ENCODE measurements at regions not wholly inside any gene's neighbourhood (a gene's known extent, or its start where the extent isn't known, plus 50 kb on each side); places are given as distances from the start of the nearest gene placed in this dataset.
A peak's percentile ranks its signal among the peaks of the same experiment; 100 is the strongest.

- Histone ChIP-seq H3K27me3 (ENCODE audit: control insufficient read depth, extremely low read depth, insufficient read depth, low read length) (no peaks in the 10 kb centered on the region), H3K4me2 (ENCODE audit: control insufficient read depth, extremely low read depth, insufficient read depth, low read depth, low read length) (peak overlapping the region; percentile 39), H4K20me1 (ENCODE audit: control insufficient read depth, extremely low read depth, insufficient read depth, low read length) (no peaks in the 10 kb centered on the region), H3K27ac (ENCODE audit: control insufficient read depth, insufficient read depth, low read length) (peak overlapping the region; percentile 1), H3K4me3 (ENCODE audit: control insufficient read depth in 2 of 3, extremely low read depth in 1 of 3, insufficient read depth in 2 of 3, low read depth in 1 of 3, low read length in 3 of 3) (no peak overlapping the region), H3K9ac (ENCODE audit: control insufficient read depth, extremely low read depth, insufficient read depth, low read length) (no peak overlapping the region), H3K4me1 (ENCODE audit: control insufficient read depth, extremely low read depth, insufficient read depth, low read length) (peaks cover 41% of the 10 kb centered on the region), H3K9me1 (ENCODE audit: control insufficient read depth, extremely low read depth, insufficient read depth, low read length) (no peaks in the 10 kb centered on the region), H3K36me3 (ENCODE audit: control insufficient read depth in 2 of 2, extremely low read depth in 1 of 2, insufficient read depth in 2 of 2, low read length in 2 of 2) (no peaks in the 10 kb centered on the region), H2AFZ (ENCODE audit: control insufficient read depth, low read length) (no peak overlapping the region), H3K9me3 (ENCODE audit: control insufficient read depth, low read depth, low read length) (no peaks in the 10 kb centered on the region), H3K79me2 (ENCODE audit: control insufficient read depth, insufficient read depth, low read length) (no peaks in the 10 kb centered on the region)
- dilution Hi-C loops (cut with MboI; ENCODE audit: extremely low pct_ligation_motif_present, low sequenced_read_pairs): no loop called here
- FAIRE-seq (no peak), DNase-seq (ENCODE audit: low read depth, low spot score) (no peak)
- TF ChIP-seq EZH2 (IDR thresholded peaks at IDR 0.05; ENCODE audit: low read length) (no peak), CTCF (optimal IDR thresholded peaks at IDR 0.05 in 1 of 3, IDR thresholded peaks at IDR 0.05 in 1 of 3, conservative IDR thresholded peaks at IDR 0.05 in 1 of 3; ENCODE audit: extremely low read depth in 1 of 3, insufficient read depth in 2 of 3, low read length in 3 of 3) (no peak)
These were observed 62.2 kb upstream of the PCED1B start for GRCh38 chr12:47017041-47017713.

GRCh38 chr12:47017901-47018475 is 61.4 kb upstream of the PCED1B start:
- Histone ChIP-seq H3K27me3 (ENCODE audit: control insufficient read depth, extremely low read depth, insufficient read depth, low read length) (no peaks in the 10 kb centered on the region), H3K4me1 (ENCODE audit: control insufficient read depth, extremely low read depth, insufficient read depth, low read length) (peaks cover 49% of the 10 kb centered on the region), H3K9ac (ENCODE audit: control insufficient read depth, extremely low read depth, insufficient read depth, low read length) (no peak overlapping the region), H3K9me3 (ENCODE audit: control insufficient read depth, low read depth, low read length) (no peaks in the 10 kb centered on the region), H3K4me2 (ENCODE audit: control insufficient read depth, extremely low read depth, insufficient read depth, low read depth, low read length) (peak overlapping the region; percentile 39), H3K36me3 (ENCODE audit: control insufficient read depth in 2 of 2, extremely low read depth in 1 of 2, insufficient read depth in 2 of 2, low read length in 2 of 2) (no peaks in the 10 kb centered on the region), H3K79me2 (ENCODE audit: control insufficient read depth, insufficient read depth, low read length) (no peaks in the 10 kb centered on the region), H3K9me1 (ENCODE audit: control insufficient read depth, extremely low read depth, insufficient read depth, low read length) (no peaks in the 10 kb centered on the region), H2AFZ (ENCODE audit: control insufficient read depth, low read length) (no peak overlapping the region), H4K20me1 (ENCODE audit: control insufficient read depth, extremely low read depth, insufficient read depth, low read length) (no peaks in the 10 kb centered on the region), H3K4me3 (ENCODE audit: control insufficient read depth in 2 of 3, extremely low read depth in 1 of 3, insufficient read depth in 2 of 3, low read depth in 1 of 3, low read length in 3 of 3) (no peak overlapping the region), H3K27ac (ENCODE audit: control insufficient read depth, insufficient read depth, low read length) (peak overlapping the region; percentile 42)
- TF ChIP-seq EZH2 (IDR thresholded peaks at IDR 0.05; ENCODE audit: low read length): no peak
- no peak for TF ChIP-seq CTCF (optimal IDR thresholded peaks at IDR 0.05 in 1 of 3, IDR thresholded peaks at IDR 0.05 in 1 of 3, conservative IDR thresholded peaks at IDR 0.05 in 1 of 3; ENCODE audit: extremely low read depth in 1 of 3, insufficient read depth in 2 of 3, low read length in 3 of 3)
- FAIRE-seq: peak; percentile 99
- peak; percentile 88 for DNase-seq (ENCODE audit: low read depth, low spot score)
- dilution Hi-C loops (cut with MboI; ENCODE audit: extremely low pct_ligation_motif_present, low sequenced_read_pairs): no loop called here
